Uterus (tissue), 3 donors: ENCODE measurements at regions not wholly inside any gene's neighbourhood (a gene's known extent, or its start where the extent isn't known, plus 50 kb on each side); places are given as distances from the start of the nearest gene placed in this dataset.

Experiments used
- DNase-seq, 2 donors: peaks; one replicate each; pipeline ENCODE4 v3.0.0-alpha.2; 2019 to 2020
- H3K27ac ChIP-seq, 2 donors: fragments of 200-600 bp; sonication (generic); 1 replicate in 1 of 2; 2 replicates in 1 of 2; pipeline ENCODE4 v1.5.1; 2016 to 2018
- H3K27me3 ChIP-seq, 2 donors: fragments of 200-600 bp; sonication (generic); one replicate each; pipeline ENCODE4 v1.5.1; 2018 to 2019; ENCODE audit warnings: control low read depth in 1 of 2
- H3K36me3 ChIP-seq, 2 donors: fragments of 200-600 bp; sonication (generic); one replicate each; pipeline ENCODE4 v1.5.1; 2019; ENCODE audit warnings: control low read depth in 1 of 2
- H3K4me1 ChIP-seq, 2 donors: fragments of 200-600 bp; sonication (generic); one replicate each; pipeline ENCODE4 v1.5.1; 2018 to 2019; ENCODE audit warnings: control low read depth in 1 of 2
- H3K4me3 ChIP-seq, 2 donors: fragments of 200-600 bp; sonication (generic); 1 replicate in 1 of 2; 2 replicates in 1 of 2; pipeline ENCODE4 v1.5.1; 2018 to 2019; ENCODE audit warnings: mild to moderate bottlenecking in 1 of 2
- H3K9me3 ChIP-seq, 2 donors: fragments of 200-600 bp; sonication (generic); one replicate each; pipeline ENCODE4 v1.5.1; 2019; ENCODE audit warnings: control low read depth in 1 of 2
- CTCF ChIP-seq, 4 experiments: fragments of 200-600 bp in 2 of 4; fragments of 450-650 bp in 2 of 4; sonication (generic) in 2 of 4; IDR thresholded peaks; one replicate each; pipeline ENCODE4 v1.5.1; 2016 to 2019; ENCODE audit warnings: antibody characterized with exemption in 4 of 4, mild to moderate bottlenecking in 2 of 4, moderate library complexity in 1 of 4
- POLR2A ChIP-seq, 2 donors: fragments of 450-650 bp; IDR thresholded peaks; one replicate each; pipeline ENCODE4 v1.6.1; 2016; ENCODE audit warnings: antibody characterized with exemption in 2 of 2, mild to moderate bottlenecking in 1 of 2, moderate library complexity in 1 of 2
- intact Hi-C: fragments of 100-400 bp; cut with DNase I; formaldehyde crosslinking; loops from one replicate; pipeline ENCODE4 v1.15.1; 2023; ENCODE audit warnings: low total_unique reads
- donor health status: DM: yes; HTN: yes; CAD: no.

DNA sequence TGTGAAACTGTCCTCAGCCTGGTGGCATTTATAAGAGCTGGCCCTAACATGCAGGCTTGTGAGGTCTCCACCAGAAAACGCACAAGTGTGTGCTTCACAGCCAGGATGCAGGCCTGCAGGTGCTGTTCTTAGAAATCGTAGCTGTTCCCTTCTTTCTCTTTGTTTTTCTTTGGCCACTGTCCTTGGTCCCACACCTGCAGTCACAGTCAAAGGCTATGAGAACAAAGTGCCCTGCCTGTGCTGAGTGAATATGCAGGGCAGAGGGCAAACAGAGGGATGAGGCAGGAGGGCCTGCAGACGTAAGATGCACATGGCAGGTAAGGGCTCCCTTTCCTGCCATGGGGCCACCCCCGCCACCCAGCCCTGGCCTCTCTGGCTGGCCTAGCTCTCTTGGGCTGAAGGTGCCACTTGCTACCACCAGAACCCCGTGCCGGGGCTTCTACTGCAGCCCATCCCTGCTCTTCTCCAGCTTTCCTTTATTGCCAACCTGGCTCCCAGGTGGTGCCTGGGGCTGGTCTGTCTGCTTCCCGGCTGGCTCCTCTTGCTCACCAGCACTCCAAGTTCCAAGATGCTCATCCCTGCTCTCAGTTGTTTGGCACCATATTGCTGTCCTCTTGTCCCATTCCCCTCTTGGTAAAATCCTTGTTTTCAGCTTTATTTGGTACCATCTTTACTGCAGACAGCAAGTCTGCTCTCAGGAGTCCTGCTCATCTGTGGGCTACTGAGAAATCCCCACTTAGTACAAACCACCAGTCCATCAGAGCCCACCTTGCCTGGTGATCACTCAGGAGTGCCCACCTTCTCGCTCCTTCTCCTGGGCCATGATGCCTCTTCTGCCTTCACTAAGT lies 308.1 kb upstream of the ZMIZ1 start:
- no peak overlapping the region for H3K27ac ChIP-seq

DNA sequence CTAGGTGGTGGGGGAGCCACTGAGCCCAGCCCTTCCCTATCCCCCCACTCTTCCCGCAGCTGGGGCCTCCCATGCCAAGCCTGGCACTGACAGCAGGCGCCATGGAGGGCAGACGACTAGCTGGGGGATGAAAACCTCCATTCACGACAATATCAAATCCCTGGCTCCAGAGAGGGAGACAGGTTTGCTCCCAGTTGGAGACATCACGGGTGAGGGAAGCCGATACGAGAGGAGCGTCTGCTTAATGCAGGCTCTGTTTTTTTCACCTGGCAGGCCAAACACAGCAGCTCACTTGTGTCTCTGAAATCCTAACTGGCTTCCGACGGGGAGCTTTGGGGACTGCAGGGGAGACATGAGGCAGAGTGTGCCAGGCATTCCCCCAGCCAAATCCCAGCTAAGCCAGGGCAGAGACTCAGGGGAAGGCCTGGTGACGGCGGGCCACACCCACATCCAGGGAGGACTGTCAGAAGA lies 307.4 kb upstream of the ZMIZ1 start:
- Histone ChIP-seq H3K4me1 (peaks cover 8 to 15% of the 10 kb centered on the region in 2 donors), H3K4me3 (no peak overlapping the region), H3K27ac (no peak overlapping the region), H3K9me3 (no peaks in the 10 kb centered on the region), H3K27me3 (no peaks in the 10 kb centered on the region), H3K36me3 (no peaks in the 10 kb centered on the region)
- DNase-seq = no peak
- TF ChIP-seq POLR2A (IDR thresholded peaks at IDR 0.05) = no peak
- TF ChIP-seq CTCF (IDR thresholded peaks at IDR 0.05) = no peak
- intact Hi-C loops = no loop called here

More for the DNA sequence above, 308.1 kb upstream of the ZMIZ1 start:
- Histone ChIP-seq H3K27me3 (no peaks in the 10 kb centered on the region), H3K4me3 (no peak overlapping the region), H3K9me3 (no peaks in the 10 kb centered on the region), H3K36me3 (no peaks in the 10 kb centered on the region), H3K4me1 (peaks cover 8 to 15% of the 10 kb centered on the region in 2 donors)
- TF ChIP-seq POLR2A (IDR thresholded peaks at IDR 0.05) (no peak), CTCF (IDR thresholded peaks at IDR 0.05) (no peak)
- DNase-seq = no peak
- intact Hi-C loops = no loop called here

- no peaks in the 10 kb centered on the region for H3K9me3 ChIP-seq
- no peak overlapping the region for H3K27ac ChIP-seq
Measured at GRCh38 chr10:78762086-78762630, 306.6 kb upstream of the ZMIZ1 start.

GRCh38 chr10:78763234-78763633 lies 305.5 kb upstream of the ZMIZ1 start:
- no peaks in the 10 kb centered on the region for H3K9me3 ChIP-seq
- no peak overlapping the region for H3K4me3 ChIP-seq
- no peaks in the 10 kb centered on the region for H3K36me3 ChIP-seq
- intact Hi-C loops = no loop called here
- TF ChIP-seq POLR2A (IDR thresholded peaks at IDR 0.05) = no peak
- TF ChIP-seq CTCF (IDR thresholded peaks at IDR 0.05) = no peak
- no peak for DNase-seq
- no peaks in the 10 kb centered on the region for H3K27me3 ChIP-seq
- peak overlapping the region; percentile 88 to 94 for H3K27ac ChIP-seq
- peaks cover 7 to 8% of the 10 kb centered on the region in 2 donors for H3K4me1 ChIP-seq

More at GRCh38 chr10:78762086-78762630, 306.6 kb upstream of the ZMIZ1 start:
- H3K27me3 ChIP-seq = no peaks in the 10 kb centered on the region
- DNase-seq = no peak
- H3K36me3 ChIP-seq = no peaks in the 10 kb centered on the region
- no peak for TF ChIP-seq POLR2A (IDR thresholded peaks at IDR 0.05)
- no peak for TF ChIP-seq CTCF (IDR thresholded peaks at IDR 0.05)
- H3K4me1 ChIP-seq = peaks cover 7 to 8% of the 10 kb centered on the region in 2 donors
- intact Hi-C loops = no loop called here
- H3K4me3 ChIP-seq = no peak overlapping the region
